ENCODE measurements at regions not wholly inside any gene's neighbourhood (a gene's known extent, or its start where the extent isn't known, plus 50 kb on each side); places are given as distances from the start of the nearest gene placed in this dataset.

DNA sequence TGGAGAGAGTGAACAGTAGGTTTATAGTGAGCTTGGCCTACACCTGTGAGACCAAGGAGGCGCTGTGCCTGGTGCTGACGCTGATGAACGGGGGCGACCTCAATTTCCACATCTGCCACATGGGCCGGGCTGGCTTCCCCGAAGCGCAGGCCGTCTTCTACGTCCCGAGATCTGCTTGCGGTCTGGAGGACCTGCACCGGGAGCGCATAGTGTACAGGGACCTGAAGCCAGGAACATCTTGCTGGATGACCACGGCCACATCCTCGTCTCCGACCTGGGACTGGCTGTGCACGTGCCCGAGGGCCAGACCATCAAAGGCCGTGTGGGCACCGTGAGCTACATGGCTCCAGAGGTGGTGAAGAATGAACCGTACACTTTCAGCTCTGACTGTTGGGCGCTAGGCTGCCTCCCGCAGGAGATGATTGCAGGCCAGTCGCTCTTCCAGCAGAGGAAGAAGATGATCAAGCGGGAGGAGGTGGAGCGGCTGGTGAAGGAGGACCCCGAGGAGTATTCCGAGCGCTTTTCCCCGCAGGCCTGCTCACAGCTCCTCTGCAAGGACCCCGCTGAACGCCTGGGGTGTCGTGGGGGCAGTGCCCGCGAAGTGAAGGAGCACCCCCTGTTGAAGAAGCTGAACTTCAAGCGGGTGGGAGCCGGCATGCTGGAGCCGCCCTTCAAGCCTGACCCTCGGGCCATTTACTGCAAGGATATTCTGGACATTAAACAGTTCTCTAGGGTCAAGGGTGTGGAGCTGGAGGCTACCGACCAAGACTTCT is 139.0 kb downstream of the ZDHHC20 start:
- DNase-seq = no peak

DNA sequence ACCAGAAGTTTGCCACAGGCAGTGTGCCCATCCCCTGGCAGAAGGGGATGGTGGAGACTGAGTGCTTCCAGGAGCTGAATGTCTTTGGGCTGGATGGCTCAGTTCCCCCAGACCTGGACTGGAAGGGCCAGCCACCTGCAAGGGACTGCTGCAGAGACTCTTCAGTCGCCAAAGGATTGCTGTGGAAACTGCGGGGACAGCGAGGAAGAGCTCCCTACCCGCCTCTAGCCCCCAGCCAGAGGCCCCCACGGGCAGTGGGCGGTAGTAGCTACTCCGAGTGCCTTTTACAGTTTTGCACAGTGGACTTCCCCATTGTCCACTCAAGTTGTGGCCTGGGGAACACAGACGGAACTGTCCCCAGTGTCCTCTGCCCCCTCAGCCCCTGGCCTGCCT is 138.5 kb downstream of the ZDHHC20 start:
- DNase-seq = no peak

DNA sequence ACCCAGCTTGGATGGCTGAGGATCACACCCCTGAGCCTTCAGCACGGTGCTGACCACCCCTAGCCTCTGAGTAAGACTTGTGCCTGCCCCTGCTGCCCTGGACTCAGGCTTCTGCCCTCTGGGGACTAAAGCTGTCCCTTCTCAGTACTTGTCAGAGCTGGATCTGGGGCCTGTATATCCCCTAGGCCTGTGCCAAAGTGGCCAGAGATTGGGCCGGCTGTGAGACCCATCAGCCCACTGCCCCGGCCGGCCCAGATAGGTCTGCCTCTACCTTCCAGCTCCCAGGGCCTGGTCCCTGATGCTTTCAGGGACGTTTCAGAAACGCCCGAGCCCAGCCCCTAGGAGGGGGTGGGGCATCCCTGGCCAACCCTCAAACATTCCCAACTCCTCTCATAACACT is 137.8 kb downstream of the ZDHHC20 start:
- no peak for DNase-seq

DNA sequence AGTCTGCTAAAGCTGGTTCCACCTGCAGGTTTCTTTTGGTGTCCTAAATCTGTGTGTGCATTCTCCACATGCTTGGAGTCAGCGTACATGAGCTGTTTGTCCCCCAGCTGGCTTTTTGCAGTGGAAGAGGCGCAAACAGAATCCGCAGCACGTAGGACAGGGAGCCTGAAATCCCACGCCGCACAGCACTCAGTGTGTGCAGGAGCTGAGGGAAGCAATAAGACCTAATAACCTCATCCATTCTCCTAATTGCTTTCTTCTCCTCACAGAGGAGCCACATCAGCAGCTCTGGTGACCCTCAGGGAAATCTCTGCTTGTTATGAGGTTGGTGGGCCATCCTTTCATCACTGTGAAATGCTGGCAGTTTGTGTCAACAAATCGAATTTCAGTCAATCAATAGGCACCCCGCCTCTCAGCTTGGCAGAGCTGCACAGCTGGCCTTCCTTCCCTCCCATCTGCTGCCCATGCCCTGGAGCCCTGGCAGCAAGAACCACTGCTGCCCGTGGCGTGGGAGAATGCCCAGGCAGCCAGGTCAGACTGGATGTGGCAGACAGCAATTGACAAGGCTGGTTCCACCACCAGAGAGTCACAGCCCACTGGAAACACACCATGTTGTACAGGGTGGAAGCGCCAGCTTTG is 136.7 kb downstream of the ZDHHC20 start:
- DNase-seq = no peak
